GM19463 (cell line): ENCODE measurements at regions not wholly inside any gene's neighbourhood (a gene's known extent, or its start where the extent isn't known, plus 50 kb on each side); places are given as distances from the start of the nearest gene placed in this dataset.

ENCODE experiments used
- ATAC-seq: cut with Tn5 transposase; IDR thresholded peaks from one replicate; pipeline ENCODE4 v1.9.1; 2021; ENCODE audit warnings: mild to moderate bottlenecking, moderate library complexity; ENCODE audit not compliant: unreplicated experiment

GRCh38 chr5:175246889-175247520 lies 197.0 kb downstream of the DRD1 start:
- ATAC-seq: no peak

GRCh38 chr5:175246242-175246888 lies 197.6 kb downstream of the DRD1 start:
- ATAC-seq: no peak

GRCh38 chr5:175243441-175243840 lies 200.5 kb downstream of the DRD1 start:
- ATAC-seq: no peak

- ATAC-seq: no peak
Observed at GRCh38 chr5:175242207-175242606, 201.8 kb downstream of the DRD1 start.

GRCh38 chr5:175238326-175238725 lies 205.7 kb downstream of the DRD1 start:
- no peak for ATAC-seq

GRCh38 chr5:175236176-175236575 lies 207.8 kb downstream of the DRD1 start:
- no peak for ATAC-seq

- no peak for ATAC-seq
Observed at GRCh38 chr5:175235251-175235960, 208.6 kb downstream of the DRD1 start.

- ATAC-seq: no peak
Observed at GRCh38 chr5:175230299-175230698, 213.7 kb downstream of the DRD1 start.

GRCh38 chr5:175226506-175226905 lies 217.5 kb downstream of the DRD1 start:
- no peak for ATAC-seq

GRCh38 chr5:175223291-175223690 lies 220.7 kb downstream of the DRD1 start:
- ATAC-seq: no peak

- no peak for ATAC-seq
Observed at GRCh38 chr5:175222621-175223020, 221.4 kb downstream of the DRD1 start.

GRCh38 chr5:175220549-175220948 lies 223.4 kb downstream of the DRD1 start:
- no peak for ATAC-seq

GRCh38 chr5:175219366-175219765 lies 224.6 kb downstream of the DRD1 start:
- no peak for ATAC-seq

GRCh38 chr5:175216991-175217390 lies 227.0 kb downstream of the DRD1 start:
- ATAC-seq: no peak

- no peak for ATAC-seq
Observed at GRCh38 chr5:175215906-175216305, 228.1 kb downstream of the DRD1 start.

GRCh38 chr5:175214152-175214551 lies 229.8 kb downstream of the DRD1 start:
- no peak for ATAC-seq

- no peak for ATAC-seq
Observed at GRCh38 chr5:175211956-175212756, 231.8 kb downstream of the DRD1 start.

- ATAC-seq: no peak
Observed at GRCh38 chr5:175207321-175208040, 236.5 kb downstream of the DRD1 start.

- no peak for ATAC-seq
Observed at GRCh38 chr5:175206669-175207068, 237.3 kb downstream of the DRD1 start.

GRCh38 chr5:175202463-175203068 lies 241.4 kb downstream of the DRD1 start:
- ATAC-seq: no peak
